H1 (cell line): ENCODE measurements at regions not wholly inside any gene's neighbourhood (a gene's known extent, or its start where the extent isn't known, plus 50 kb on each side); places are given as distances from the start of the nearest gene placed in this dataset.

Experiments used
- CTCF ChIA-PET: fragments of 300-600 bp; sonication (Branson Sonifier 250); formaldehyde crosslinking; loops from one replicate; lab custom pipeline; 2021; ENCODE audit not compliant: partially characterized antibody; lab: Charles Lee
- POLR2A ChIA-PET: fragments of 300-600 bp; sonication (Branson Sonifier 250); formaldehyde crosslinking; loops from one replicate; lab custom pipeline; 2021; ENCODE audit warnings: inconsistent platforms; ENCODE audit not compliant: partially characterized antibody; lab: Charles Lee
- DNase-seq, 2 experiments: peaks; one replicate each; pipeline versions ENCODE4 v3.0.0 to v3.0.0-alpha.2; 2010 to 2022; ENCODE audit warnings: low spot score in 2 of 2, low read depth in 1 of 2, mixed read lengths in 1 of 2
- FAIRE-seq: peaks from 2 replicates; lab custom pipeline; 2011; peaks lifted over from hg19 to GRCh38; lab: Jason Lieb, UNC
- H2AFZ ChIP-seq: 2 replicates; pipeline ENCODE4 v1.8.1; 2012; ENCODE audit warnings: low read length, inconsistent platforms
- H2AK5ac ChIP-seq: 2 replicates; pipeline ENCODE4 v1.6.1; 2013; ENCODE audit warnings: low read depth, low read length
- H2BK120ac ChIP-seq: replicated peaks from 2 replicates; pipeline ENCODE3; 2013; ENCODE audit warnings: low read depth, low read length, inconsistent platforms
- H2BK12ac ChIP-seq: 2 replicates; pipeline ENCODE4 v1.6.1; 2013; ENCODE audit warnings: low read depth, low read length
- H2BK15ac ChIP-seq: 2 replicates; pipeline ENCODE4 v1.6.1; 2013; ENCODE audit warnings: low read length
- H2BK20ac ChIP-seq: 2 replicates; pipeline ENCODE4 v1.6.1; 2013; ENCODE audit warnings: low read length
- H2BK5ac ChIP-seq: 2 replicates; pipeline ENCODE4 v1.6.1; 2013; ENCODE audit warnings: low read depth, low read length
- H3K14ac ChIP-seq: 2 replicates; pipeline ENCODE4 v1.6.1; 2013; ENCODE audit warnings: inconsistent platforms; ENCODE audit not compliant: insufficient read length
- H3K18ac ChIP-seq: 2 replicates; pipeline ENCODE4 v1.6.1; 2013; ENCODE audit warnings: low read length; ENCODE audit errors: extremely low read depth
- H3K23ac ChIP-seq: 2 replicates; pipeline ENCODE4 v1.6.1; 2013; ENCODE audit warnings: inconsistent platforms; ENCODE audit not compliant: insufficient read length
- H3K23me2 ChIP-seq: 2 replicates; pipeline ENCODE4 v1.6.1; 2013; ENCODE audit warnings: low read depth, low read length
- H3K27ac ChIP-seq: 2 replicates; pipeline ENCODE4 v1.6.1; 2011; ENCODE audit warnings: low read depth, low read length, inconsistent platforms
- H3K27me3 ChIP-seq, 4 experiments: replicated peaks in 1 of 4; 1 replicate in 1 of 4; 2 replicates in 3 of 4; pipeline versions ENCODE4 v1.6.1 to v1.8.1; 2011 to 2013; ENCODE audit warnings: low read length in 3 of 4, mild to moderate bottlenecking in 3 of 4, inconsistent platforms in 2 of 4, mixed read lengths in 2 of 4, moderate library complexity in 1 of 4; ENCODE audit not compliant: control insufficient read depth in 3 of 4, insufficient read depth in 3 of 4; ENCODE audit errors: extremely low read depth in 1 of 4
- H3K36me3 ChIP-seq, 4 experiments: 2 replicates each; pipeline versions ENCODE4 v1.6.1 to v1.8.1; 2011 to 2013; ENCODE audit warnings: mild to moderate bottlenecking in 4 of 4, low read length in 3 of 4, moderate library complexity in 2 of 4, control low read depth in 1 of 4, inconsistent platforms in 1 of 4; ENCODE audit not compliant: insufficient read depth in 4 of 4, control insufficient read depth in 2 of 4
- H3K4ac ChIP-seq: replicated peaks from 2 replicates; pipeline ENCODE3; 2013; ENCODE audit warnings: low read length, low read depth, mixed read lengths, inconsistent platforms; ENCODE audit not compliant: insufficient read length
- H3K4me1 ChIP-seq, 4 experiments: replicated peaks in 1 of 4; 1 replicate in 1 of 4; 2 replicates in 3 of 4; pipeline versions ENCODE4 v1.6.1 to v1.8.1; 2011 to 2013; ENCODE audit warnings: low read length in 3 of 4, inconsistent platforms in 2 of 4, mixed read lengths in 1 of 4; ENCODE audit not compliant: insufficient read depth in 4 of 4, control insufficient read depth in 3 of 4
- H3K4me2 ChIP-seq, 2 experiments: 2 replicates each; pipeline versions ENCODE4 v1.6.1 to v1.8.1; 2011 to 2013; ENCODE audit warnings: low read depth in 2 of 2, low read length in 2 of 2, control low read depth in 1 of 2, inconsistent platforms in 1 of 2, mild to moderate bottlenecking in 1 of 2; ENCODE audit not compliant: insufficient read depth in 1 of 2
- H3K4me3 ChIP-seq, 4 experiments: fragments of 200-600, 300-600 bp in 1 of 4; sonication (generic), shearing (Covaris generic), sonication (Bioruptor Twin) in 1 of 4; 2 replicates each; pipeline versions ENCODE4 v1.5.1 to v1.8.1; 2011 to 2016; ENCODE audit warnings: low read length in 4 of 4, low read depth in 3 of 4, control low read depth in 2 of 4, inconsistent platforms in 2 of 4, mild to moderate bottlenecking in 2 of 4, mixed read lengths in 1 of 4, moderate library complexity in 1 of 4; ENCODE audit not compliant: insufficient read depth in 2 of 4; ENCODE audit errors: extremely low read depth in 1 of 4
- H3K56ac ChIP-seq: replicated peaks from 2 replicates; pipeline ENCODE3; 2013; ENCODE audit warnings: low read depth, mild to moderate bottlenecking, mixed read lengths, low read length, inconsistent platforms; ENCODE audit not compliant: insufficient read length
- H3K79me1 ChIP-seq: 2 replicates; pipeline ENCODE4 v1.6.1; 2013; ENCODE audit warnings: low read depth, low read length, control low read depth
- H3K79me2 ChIP-seq, 2 experiments: 2 replicates each; pipeline versions ENCODE4 v1.6.1 to v1.8.1; 2012 to 2013; ENCODE audit warnings: low read length in 2 of 2, mild to moderate bottlenecking in 2 of 2, inconsistent platforms in 1 of 2; ENCODE audit not compliant: insufficient read depth in 2 of 2, control insufficient read depth in 1 of 2
- H3K9ac ChIP-seq, 4 experiments: replicated peaks in 1 of 4; 1 replicate in 1 of 4; 2 replicates in 3 of 4; pipeline versions ENCODE4 v1.6.1 to v1.8.1; 2011 to 2013; ENCODE audit warnings: low read depth in 3 of 4, low read length in 3 of 4, control low read depth in 2 of 4, mild to moderate bottlenecking in 2 of 4, moderate library complexity in 2 of 4, inconsistent platforms in 1 of 4; ENCODE audit errors: extremely low read depth in 1 of 4
- H3K9me3 ChIP-seq, 2 experiments: 2 replicates each; pipeline versions ENCODE4 v1.6.1 to v1.8.1; 2012 to 2013; ENCODE audit warnings: mild to moderate bottlenecking in 2 of 2, moderate library complexity in 2 of 2, control low read depth in 1 of 2, inconsistent platforms in 1 of 2, low read depth in 1 of 2, low read length in 1 of 2, mixed read lengths in 1 of 2; ENCODE audit not compliant: insufficient read depth in 2 of 2
- H4K20me1 ChIP-seq, 2 experiments: replicated peaks in 1 of 2; 2 replicates each; pipeline versions ENCODE3 to v1.8.1; 2011 to 2013; ENCODE audit warnings: inconsistent platforms in 2 of 2, low read length in 2 of 2, mild to moderate bottlenecking in 1 of 2; ENCODE audit not compliant: insufficient read depth in 2 of 2, control insufficient read depth in 1 of 2
- H4K5ac ChIP-seq: 2 replicates; pipeline ENCODE4 v1.6.1; 2013; ENCODE audit warnings: low read length, low read depth, mixed read lengths, inconsistent platforms; ENCODE audit not compliant: insufficient read length
- H4K8ac ChIP-seq: 2 replicates; pipeline ENCODE4 v1.8.0; 2013; ENCODE audit warnings: mild to moderate bottlenecking, moderate library complexity, low read length, inconsistent platforms; ENCODE audit not compliant: insufficient read depth; ENCODE audit errors: extremely low read depth
- H4K91ac ChIP-seq: replicated peaks from 2 replicates; pipeline ENCODE3; 2013; ENCODE audit warnings: low read length, mixed read lengths, inconsistent platforms; ENCODE audit not compliant: insufficient read length
- BCL11A ChIP-seq, 2 experiments: IDR thresholded peaks; one replicate each; pipeline ENCODE4 v1.6.1; 2011; ENCODE audit warnings: low read depth in 2 of 2, low read length in 2 of 2, mild to moderate bottlenecking in 2 of 2
- BRCA1 ChIP-seq: IDR thresholded peaks from 2 replicates; pipeline ENCODE4 v1.6.1; 2012; ENCODE audit warnings: low read depth, low read length, improper control_type of control experiment
- SAP30 ChIP-seq: fragments of 300-600 bp; sonication (generic); IDR thresholded peaks from 2 replicates; pipeline ENCODE4 v1.7.1; 2012; ENCODE audit warnings: low read length, moderate library complexity, mild to moderate bottlenecking, inconsistent platforms; ENCODE audit not compliant: insufficient read depth, insufficient replicate concordance
- SP1 ChIP-seq: IDR thresholded peaks from 2 replicates; pipeline ENCODE4 v1.6.1; 2011; ENCODE audit warnings: low read depth, low read length
- ZNF274 ChIP-seq: IDR thresholded peaks from 2 replicates; pipeline ENCODE4 v1.7.0; 2012; ENCODE audit warnings: low read length, borderline replicate concordance; ENCODE audit errors: extremely low read depth

DNA sequence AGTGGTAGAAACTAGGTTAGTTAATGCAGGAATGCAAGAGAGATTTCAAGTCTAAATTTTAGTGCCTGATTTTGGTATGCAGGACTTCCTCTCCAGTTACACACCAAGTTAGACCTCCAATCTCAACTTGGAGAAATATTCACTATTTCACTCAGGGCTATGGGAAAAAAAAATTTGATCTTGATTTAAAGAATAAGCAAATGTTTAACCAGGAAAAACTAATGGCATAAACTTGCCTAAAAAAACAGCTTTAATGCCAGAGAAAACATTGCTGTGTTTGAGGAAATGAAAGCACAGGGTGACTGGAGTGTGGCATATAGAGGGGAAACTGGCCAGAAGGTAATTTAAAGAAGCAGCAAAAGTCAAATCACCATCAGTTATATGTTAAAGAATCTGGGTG, 575.4 kb upstream of the LRRC4C start:
- H2AK5ac ChIP-seq, result no peak overlapping the region
- H3K9me3 ChIP-seq, result no peaks in the 10 kb centered on the region
- 0 out of 2 replicates have a peak overlapping the region, but pooled peaks have one; percentile 17 for H2AFZ ChIP-seq
- H3K4me1 ChIP-seq, result no peaks in the 10 kb centered on the region
- no peak overlapping the region for H3K4ac ChIP-seq
- no peak overlapping the region for H3K4me2 ChIP-seq
- CTCF ChIA-PET, result no interaction called here
- no peaks in the 10 kb centered on the region for H4K20me1 ChIP-seq
- H3K79me2 ChIP-seq, result no peaks in the 10 kb centered on the region
- H2BK120ac ChIP-seq, result no peak overlapping the region
- H2BK15ac ChIP-seq, result no peak overlapping the region
- POLR2A ChIA-PET, result no interaction called here
- H3K23ac ChIP-seq, result no peak overlapping the region
- no peak for FAIRE-seq
- no peak overlapping the region for H3K56ac ChIP-seq
- H3K14ac ChIP-seq, result no peak overlapping the region
- H3K27ac ChIP-seq, result no peak overlapping the region
- no peaks in the 10 kb centered on the region for H3K23me2 ChIP-seq
- no peak overlapping the region for H2BK5ac ChIP-seq
- H2BK12ac ChIP-seq, result no peak overlapping the region
- H3K9ac ChIP-seq, result no peak overlapping the region; a peak in 2 of 7 replicates
- H4K5ac ChIP-seq, result no peak overlapping the region
- H3K27me3 ChIP-seq, result no peaks in the 10 kb centered on the region
- H3K36me3 ChIP-seq, result no peaks in the 10 kb centered on the region
- DNase-seq, result no peak
- H4K91ac ChIP-seq, result no peak overlapping the region
- no peak overlapping the region for H3K4me3 ChIP-seq
- no peak overlapping the region for H3K18ac ChIP-seq
- no peak overlapping the region for H2BK20ac ChIP-seq
- TF ChIP-seq ZNF274 (no peak), BRCA1 (no peak), SAP30 (no peak), SP1 (no peak), BCL11A (IDR thresholded peaks at IDR 0.05; ENCODE audit: low read depth in 2 of 2, low read length in 2 of 2) (no peak)
- no peak overlapping the region for H4K8ac ChIP-seq
- no peaks in the 10 kb centered on the region for H3K79me1 ChIP-seq
